ENCODE measurements at regions not wholly inside any gene's neighbourhood (a gene's known extent, or its start where the extent isn't known, plus 50 kb on each side); places are given as distances from the start of the nearest gene placed in this dataset.

- ChIA-PET POLR2A (no interaction called here), CTCF (no interaction called here)
- H3K4me3 ChIP-seq (ENCODE audit: low read depth, low read length) = no peak overlapping the region
- no peak for DNase-seq (ENCODE audit: low read depth, low spot score)
- TF ChIP-seq, protein P1, sequence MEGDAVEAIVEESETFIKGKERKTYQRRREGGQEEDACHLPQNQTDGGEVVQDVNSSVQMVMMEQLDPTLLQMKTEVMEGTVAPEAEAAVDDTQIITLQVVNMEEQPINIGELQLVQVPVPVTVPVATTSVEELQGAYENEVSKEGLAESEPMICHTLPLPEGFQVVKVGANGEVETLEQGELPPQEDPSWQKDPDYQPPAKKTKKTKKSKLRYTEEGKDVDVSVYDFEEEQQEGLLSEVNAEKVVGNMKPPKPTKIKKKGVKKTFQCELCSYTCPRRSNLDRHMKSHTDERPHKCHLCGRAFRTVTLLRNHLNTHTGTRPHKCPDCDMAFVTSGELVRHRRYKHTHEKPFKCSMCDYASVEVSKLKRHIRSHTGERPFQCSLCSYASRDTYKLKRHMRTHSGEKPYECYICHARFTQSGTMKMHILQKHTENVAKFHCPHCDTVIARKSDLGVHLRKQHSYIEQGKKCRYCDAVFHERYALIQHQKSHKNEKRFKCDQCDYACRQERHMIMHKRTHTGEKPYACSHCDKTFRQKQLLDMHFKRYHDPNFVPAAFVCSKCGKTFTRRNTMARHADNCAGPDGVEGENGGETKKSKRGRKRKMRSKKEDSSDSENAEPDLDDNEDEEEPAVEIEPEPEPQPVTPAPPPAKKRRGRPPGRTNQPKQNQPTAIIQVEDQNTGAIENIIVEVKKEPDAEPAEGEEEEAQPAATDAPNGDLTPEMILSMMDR (IDR thresholded peaks at IDR 0.05; ENCODE audit: insufficient read depth, low read length, missing control alignments) = no peak
These were observed 300.0 kb upstream of the MAN1A1 start for GRCh38 chr6:119649531-119649930.

DNA sequence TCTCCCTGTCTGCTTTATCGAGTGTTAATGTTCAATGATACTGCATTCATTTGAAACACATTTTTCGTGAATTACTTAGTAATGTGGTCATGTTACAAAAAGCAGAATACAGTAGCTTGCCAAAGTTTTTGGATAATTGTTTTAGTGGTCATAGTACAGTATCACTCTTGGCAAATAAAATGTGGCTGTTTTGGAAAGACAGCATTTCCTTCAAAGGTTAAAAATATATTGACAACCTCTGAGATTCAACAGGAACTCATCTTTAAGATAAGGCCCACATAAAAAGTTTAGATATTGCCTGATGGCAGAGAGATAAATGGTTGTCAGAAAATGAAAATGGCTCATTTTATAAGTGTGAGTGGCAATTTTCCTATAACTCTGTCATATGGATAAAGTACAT lies 297.7 kb upstream of the MAN1A1 start:
- POLR2A ChIA-PET = no interaction called here

GRCh38 chr6:119643876-119644275 lies 294.3 kb upstream of the MAN1A1 start:
- ChIA-PET CTCF (no interaction called here), POLR2A (no interaction called here)
- H3K4me3 ChIP-seq (ENCODE audit: low read depth, low read length) = no peak overlapping the region
- TF ChIP-seq, protein P1 (IDR thresholded peaks at IDR 0.05; ENCODE audit: insufficient read depth, low read length, missing control alignments) = no peak
- no peak for DNase-seq (ENCODE audit: low read depth, low spot score)

More for the DNA sequence above, 297.7 kb upstream of the MAN1A1 start:
- DNase-seq (ENCODE audit: low read depth, low spot score) = no peak
- CTCF ChIA-PET = no interaction called here
- H3K4me3 ChIP-seq (ENCODE audit: low read depth, low read length) = no peak overlapping the region
- TF ChIP-seq, protein P1 (IDR thresholded peaks at IDR 0.05; ENCODE audit: insufficient read depth, low read length, missing control alignments) = no peak

DNA sequence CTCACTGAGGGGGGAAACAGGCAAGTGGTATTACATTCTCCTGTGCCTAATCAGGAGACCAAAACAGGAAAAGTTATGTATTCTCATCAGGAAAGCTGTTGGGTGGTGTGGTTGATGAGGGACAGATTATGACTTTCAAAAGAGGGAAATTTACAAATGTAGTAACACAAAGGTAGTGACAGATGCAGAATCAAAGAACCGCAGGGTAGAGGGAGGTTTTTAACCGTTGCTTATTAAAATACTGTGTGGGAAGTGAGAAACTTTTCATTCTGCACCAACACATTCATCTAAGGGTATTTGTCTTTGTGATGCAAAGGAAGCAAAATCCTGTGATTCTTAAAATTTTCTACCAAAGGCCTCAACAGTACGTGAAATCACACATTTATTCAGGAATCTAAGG lies 288.2 kb upstream of the MAN1A1 start:
- no peak overlapping the region for H3K4me3 ChIP-seq (ENCODE audit: low read depth, low read length)
- TF ChIP-seq, protein P1 (IDR thresholded peaks at IDR 0.05; ENCODE audit: insufficient read depth, low read length, missing control alignments) = no peak
- ChIA-PET CTCF (interaction anchor here (1.0 to 1.4 kb wide), 3 partner anchors 8 to 287 kb away, joined by 3 to 5 read pairs (median 3); no protein-coding TSS in a partner anchor), POLR2A (no interaction called here)
- DNase-seq (ENCODE audit: low read depth, low spot score) = no peak

DNA sequence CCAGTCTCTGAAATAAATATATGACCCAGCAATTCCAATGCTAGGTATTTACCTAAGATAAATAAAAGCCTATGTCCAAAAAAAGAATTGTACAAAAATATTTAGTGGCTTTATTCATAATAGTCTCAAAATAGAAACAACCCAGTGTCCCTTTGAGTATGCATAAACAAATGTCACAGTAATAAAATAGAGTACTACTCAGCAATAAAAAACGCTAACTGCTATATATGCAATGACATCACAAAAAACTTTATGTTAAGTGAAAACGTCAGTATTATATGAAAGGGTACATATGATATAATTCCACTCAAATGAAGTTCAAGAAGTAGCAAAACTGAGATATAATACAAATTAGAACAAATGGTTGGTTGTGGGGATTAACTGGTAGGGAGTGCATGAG lies 286.5 kb upstream of the MAN1A1 start:
- CTCF ChIA-PET = no interaction called here
- no peak overlapping the region for H3K4me3 ChIP-seq (ENCODE audit: low read depth, low read length)
- no peak for DNase-seq (ENCODE audit: low read depth, low spot score)
- POLR2A ChIA-PET = no interaction called here
- TF ChIP-seq, protein P1 (IDR thresholded peaks at IDR 0.05; ENCODE audit: insufficient read depth, low read length, missing control alignments) = no peak

DNA sequence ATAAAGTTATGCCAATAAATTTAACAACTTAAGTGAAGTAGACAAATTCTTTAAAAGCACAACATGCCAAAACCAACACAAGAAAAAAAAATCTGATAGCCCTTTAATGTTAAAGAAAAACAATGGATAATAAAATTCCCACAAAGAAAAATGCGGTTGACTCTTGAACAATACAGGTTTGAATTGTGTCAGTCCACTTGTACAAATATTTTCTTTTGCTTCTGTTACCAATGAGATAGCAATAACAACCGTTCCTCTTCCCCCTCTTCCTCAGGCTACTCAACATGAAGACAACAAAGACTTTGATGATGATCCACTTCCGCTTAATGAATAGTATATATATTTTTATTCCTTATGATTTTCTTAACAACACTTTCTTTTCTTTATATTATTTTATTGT lies 283.9 kb upstream of the MAN1A1 start:
- no peak overlapping the region for H3K4me3 ChIP-seq (ENCODE audit: low read depth, low read length)
- ChIA-PET POLR2A (no interaction called here), CTCF (no interaction called here)
- TF ChIP-seq, protein P1 (IDR thresholded peaks at IDR 0.05; ENCODE audit: insufficient read depth, low read length, missing control alignments) = no peak
- no peak for DNase-seq (ENCODE audit: low read depth, low spot score)

All from AG04449 (cell line).